ENCODE measurements at regions not wholly inside any gene's neighbourhood (a gene's known extent, or its start where the extent isn't known, plus 50 kb on each side); places are given as distances from the start of the nearest gene placed in this dataset.

DNA sequence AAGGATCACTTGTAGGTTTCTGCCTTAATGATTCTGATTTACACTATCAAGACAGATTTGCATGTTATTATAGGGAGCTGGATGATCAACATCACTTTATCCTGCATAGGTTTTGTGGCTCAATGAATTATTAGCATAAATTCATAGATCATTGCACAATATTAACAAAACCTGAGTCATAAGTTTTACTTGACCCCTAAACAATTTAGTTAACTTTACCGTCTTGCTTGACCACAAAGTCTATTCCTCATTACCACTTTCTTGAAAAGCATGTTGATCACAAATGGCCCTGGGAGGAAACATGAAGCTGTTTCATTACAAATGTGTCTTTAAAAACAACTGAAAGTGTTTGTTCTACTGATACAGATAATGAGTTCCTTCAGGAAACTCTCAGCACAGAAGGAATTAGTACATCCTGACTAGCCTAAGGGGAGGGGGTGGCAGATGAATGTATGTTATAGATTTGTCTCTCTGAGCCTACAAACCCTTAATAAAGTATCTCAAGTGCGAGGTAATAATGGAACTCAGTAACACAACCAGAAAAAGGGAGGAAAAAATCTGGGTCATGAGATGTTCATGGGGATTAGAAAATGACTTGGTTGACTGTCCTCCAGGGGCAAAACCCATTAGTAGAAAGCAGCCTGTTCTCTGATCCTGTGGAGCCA is 303.4 kb downstream of the PIK3C3 start:
- Histone ChIP-seq H3K27me3 (replicated peaks) (no peaks in the 10 kb centered on the region), H3K27ac (no peak overlapping the region), H3K36me3 (replicated peaks) (no peaks in the 10 kb centered on the region), H3K4me3 (ENCODE audit: low read depth, low read length) (no peak overlapping the region)
- TF ChIP-seq, protein P1, sequence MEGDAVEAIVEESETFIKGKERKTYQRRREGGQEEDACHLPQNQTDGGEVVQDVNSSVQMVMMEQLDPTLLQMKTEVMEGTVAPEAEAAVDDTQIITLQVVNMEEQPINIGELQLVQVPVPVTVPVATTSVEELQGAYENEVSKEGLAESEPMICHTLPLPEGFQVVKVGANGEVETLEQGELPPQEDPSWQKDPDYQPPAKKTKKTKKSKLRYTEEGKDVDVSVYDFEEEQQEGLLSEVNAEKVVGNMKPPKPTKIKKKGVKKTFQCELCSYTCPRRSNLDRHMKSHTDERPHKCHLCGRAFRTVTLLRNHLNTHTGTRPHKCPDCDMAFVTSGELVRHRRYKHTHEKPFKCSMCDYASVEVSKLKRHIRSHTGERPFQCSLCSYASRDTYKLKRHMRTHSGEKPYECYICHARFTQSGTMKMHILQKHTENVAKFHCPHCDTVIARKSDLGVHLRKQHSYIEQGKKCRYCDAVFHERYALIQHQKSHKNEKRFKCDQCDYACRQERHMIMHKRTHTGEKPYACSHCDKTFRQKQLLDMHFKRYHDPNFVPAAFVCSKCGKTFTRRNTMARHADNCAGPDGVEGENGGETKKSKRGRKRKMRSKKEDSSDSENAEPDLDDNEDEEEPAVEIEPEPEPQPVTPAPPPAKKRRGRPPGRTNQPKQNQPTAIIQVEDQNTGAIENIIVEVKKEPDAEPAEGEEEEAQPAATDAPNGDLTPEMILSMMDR (IDR thresholded peaks at IDR 0.05; ENCODE audit: low read depth, low read length, missing control alignments) = no peak
- in situ Hi-C loops (cut with HindIII; ENCODE audit: low pct_ligation_motif_present, low sequenced_read_pairs) = no loop called here
- no peak for DNase-seq

DNA sequence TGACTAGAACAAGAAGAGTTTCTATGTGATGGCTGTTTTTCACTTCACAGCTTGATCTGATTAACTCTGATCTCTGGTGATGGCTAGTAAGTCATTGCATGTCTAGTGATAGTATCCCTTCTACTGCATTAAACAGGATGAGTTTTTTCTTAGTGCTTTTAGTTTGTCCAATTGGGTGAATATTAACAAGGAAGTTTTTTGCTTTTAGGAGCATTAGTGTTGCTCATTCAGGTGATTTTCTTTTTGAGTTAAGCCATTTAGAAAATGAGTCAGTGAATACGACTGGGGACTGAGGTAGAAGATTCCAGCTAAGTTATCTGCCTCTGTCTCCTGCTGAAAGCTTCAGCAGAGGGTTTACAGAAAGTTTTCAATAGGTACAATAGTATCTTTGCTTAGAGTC is 306.7 kb downstream of the PIK3C3 start:
- TF ChIP-seq, protein P1 (IDR thresholded peaks at IDR 0.05; ENCODE audit: low read depth, low read length, missing control alignments) = no peak
- in situ Hi-C loops (cut with HindIII; ENCODE audit: low pct_ligation_motif_present, low sequenced_read_pairs) = no loop called here
- no peaks in the 10 kb centered on the region for H3K27me3 ChIP-seq (replicated peaks)
- H3K36me3 ChIP-seq (replicated peaks) = no peaks in the 10 kb centered on the region
- no peak overlapping the region for H3K27ac ChIP-seq
- DNase-seq = no peak
- no peak overlapping the region for H3K4me3 ChIP-seq (ENCODE audit: low read depth, low read length)

DNA sequence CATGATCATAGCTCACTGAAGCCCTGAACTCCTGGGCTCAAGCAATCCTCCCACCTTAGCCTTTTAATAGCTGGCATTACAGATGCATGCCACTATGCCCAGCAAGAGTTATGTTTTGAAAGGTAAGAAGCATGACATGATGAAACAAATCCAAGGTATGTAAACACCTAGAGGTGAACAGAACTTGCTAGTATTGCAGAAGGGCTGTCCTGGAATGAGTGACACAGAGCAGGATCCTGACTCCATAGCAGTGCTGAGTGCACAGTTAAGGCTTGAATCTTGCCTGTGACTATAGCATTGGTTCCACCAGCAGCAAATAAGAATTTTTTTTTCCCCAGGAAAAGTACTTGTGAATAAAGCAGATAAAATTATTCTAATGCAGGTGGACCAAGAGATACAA is 309.5 kb downstream of the PIK3C3 start:
- TF ChIP-seq, protein P1 (IDR thresholded peaks at IDR 0.05; ENCODE audit: low read depth, low read length, missing control alignments) = no peak
- in situ Hi-C loops (cut with HindIII; ENCODE audit: low pct_ligation_motif_present, low sequenced_read_pairs) = no loop called here
- Histone ChIP-seq H3K36me3 (replicated peaks) (no peaks in the 10 kb centered on the region), H3K27ac (no peak overlapping the region), H3K4me3 (ENCODE audit: low read depth, low read length) (no peak overlapping the region), H3K27me3 (replicated peaks) (no peaks in the 10 kb centered on the region)
- no peak for DNase-seq

DNA sequence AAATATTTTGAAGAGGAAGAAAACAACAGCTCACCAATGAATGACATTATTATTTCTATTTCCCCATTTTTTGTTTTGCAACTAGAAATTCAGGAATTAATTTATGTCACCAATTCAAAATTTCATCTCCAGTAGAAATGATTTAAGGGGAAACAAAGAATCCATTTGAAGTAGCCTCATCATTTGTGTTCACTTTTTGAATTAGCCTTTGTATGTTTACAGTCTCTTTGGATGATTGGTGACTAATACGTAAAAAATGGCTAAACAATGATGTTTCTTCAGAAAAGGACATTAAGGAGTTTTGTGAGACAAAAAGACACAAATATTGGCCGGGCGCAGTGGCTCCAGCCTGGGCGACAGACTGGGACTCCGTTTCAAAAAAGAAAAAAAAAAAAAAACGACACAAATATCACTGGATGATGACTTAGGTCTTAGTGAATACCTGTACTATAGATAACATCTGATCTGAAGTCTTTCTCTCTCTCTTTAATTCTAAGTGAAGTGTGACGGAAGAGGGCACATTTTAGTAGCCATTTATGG is 313.2 kb downstream of the PIK3C3 start:
- Histone ChIP-seq H3K4me3 (ENCODE audit: low read depth, low read length) (no peak overlapping the region), H3K36me3 (replicated peaks) (no peaks in the 10 kb centered on the region), H3K27me3 (replicated peaks) (no peaks in the 10 kb centered on the region), H3K27ac (no peak overlapping the region)
- DNase-seq = no peak
- in situ Hi-C loops (cut with HindIII; ENCODE audit: low pct_ligation_motif_present, low sequenced_read_pairs) = no loop called here
- TF ChIP-seq, protein P1 (IDR thresholded peaks at IDR 0.05; ENCODE audit: low read depth, low read length, missing control alignments) = no peak

DNA sequence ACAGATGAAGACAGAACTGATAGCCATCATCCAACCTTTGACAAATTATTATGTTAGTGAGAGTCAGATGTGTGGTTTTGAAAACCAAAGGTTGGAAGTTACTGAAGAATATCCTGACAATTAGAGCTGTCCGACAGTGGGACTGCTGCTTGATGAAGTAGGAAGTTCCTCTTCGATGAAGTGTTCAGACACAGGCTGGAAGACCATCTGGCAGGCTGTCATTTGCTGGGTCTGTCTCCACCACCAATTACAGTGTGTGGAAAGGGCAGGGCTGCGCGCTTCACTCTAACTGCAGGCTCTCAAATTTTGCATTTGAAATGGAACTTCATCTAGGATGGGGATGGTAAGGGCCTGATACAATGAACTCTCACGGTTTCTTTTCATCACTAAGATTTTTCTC is 313.8 kb downstream of the PIK3C3 start:
- in situ Hi-C loops (cut with HindIII; ENCODE audit: low pct_ligation_motif_present, low sequenced_read_pairs) = no loop called here
- no peak for DNase-seq
- no peak overlapping the region for H3K27ac ChIP-seq
- no peaks in the 10 kb centered on the region for H3K27me3 ChIP-seq (replicated peaks)
- no peaks in the 10 kb centered on the region for H3K36me3 ChIP-seq (replicated peaks)
- TF ChIP-seq, protein P1 (IDR thresholded peaks at IDR 0.05; ENCODE audit: low read depth, low read length, missing control alignments) = no peak
- H3K4me3 ChIP-seq (ENCODE audit: low read depth, low read length) = no peak overlapping the region

Measured in brain microvascular endothelial cell (primary cell).